Right renal cortex interstitium (tissue), 3 donors: ENCODE measurements at regions not wholly inside any gene's neighbourhood (a gene's known extent, or its start where the extent isn't known, plus 50 kb on each side); places are given as distances from the start of the nearest gene placed in this dataset.

Experiments used
- DNase-seq, 3 donors: peaks; one replicate each; pipeline ENCODE4 v3.0.0-alpha.2; 2013; ENCODE audit warnings: low read depth in 3 of 3, low spot score in 2 of 3

DNA sequence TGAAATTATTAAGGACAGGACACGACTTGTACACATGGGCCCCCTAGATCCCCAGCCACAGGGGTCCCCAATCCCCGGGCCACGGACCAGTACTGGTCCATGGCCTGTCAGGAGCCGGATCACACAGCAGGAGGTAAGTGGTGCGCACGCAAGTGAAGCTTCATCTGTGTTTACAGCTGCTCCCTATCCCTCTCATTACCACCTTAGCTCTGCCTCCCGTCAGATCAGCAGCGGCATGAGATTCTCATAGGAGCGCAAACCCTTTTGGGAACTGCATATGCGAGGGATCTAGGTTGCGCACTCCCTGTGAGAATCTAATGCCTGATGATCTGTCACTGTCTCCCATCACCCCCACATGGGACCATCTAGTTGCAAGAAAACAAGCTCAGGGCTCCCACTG, 137.8 kb upstream of the ZFHX3 start:
- no peak for DNase-seq

- no peak for DNase-seq
These were observed 135.7 kb upstream of the ZFHX3 start for GRCh38 chr16:73183611-73184092.

GRCh38 chr16:73179705-73180331, 131.9 kb upstream of the ZFHX3 start:
- DNase-seq: no peak

DNA sequence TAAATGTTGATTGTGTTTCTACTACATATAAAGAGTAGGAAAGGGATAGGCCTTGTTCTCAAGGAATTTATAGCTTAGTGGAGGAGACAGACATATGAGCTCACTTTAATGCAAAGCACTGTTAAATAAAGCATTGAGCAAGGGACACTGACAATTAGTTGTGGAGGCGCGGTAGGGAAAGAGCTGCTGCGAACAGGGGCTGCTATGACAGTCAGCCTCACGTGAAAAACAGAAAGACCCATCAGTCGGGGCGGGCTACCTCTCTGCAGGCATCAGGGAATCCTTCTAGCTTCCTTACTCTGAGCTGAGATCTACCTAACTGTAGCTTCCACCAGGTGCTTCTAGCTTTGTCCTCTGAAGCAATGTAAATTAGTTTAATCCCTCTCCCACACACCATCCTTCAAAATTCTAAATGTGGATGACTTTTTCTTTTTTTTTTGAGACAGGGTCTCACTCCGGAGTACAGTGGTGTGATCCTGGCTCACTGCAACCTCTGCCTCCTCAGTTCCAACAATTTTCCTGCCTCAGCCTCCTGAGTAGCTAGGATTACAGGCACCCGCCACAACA, 129.9 kb upstream of the ZFHX3 start:
- no peak for DNase-seq

GRCh38 chr16:73176577-73177013, 128.7 kb upstream of the ZFHX3 start:
- DNase-seq: no peak

DNA sequence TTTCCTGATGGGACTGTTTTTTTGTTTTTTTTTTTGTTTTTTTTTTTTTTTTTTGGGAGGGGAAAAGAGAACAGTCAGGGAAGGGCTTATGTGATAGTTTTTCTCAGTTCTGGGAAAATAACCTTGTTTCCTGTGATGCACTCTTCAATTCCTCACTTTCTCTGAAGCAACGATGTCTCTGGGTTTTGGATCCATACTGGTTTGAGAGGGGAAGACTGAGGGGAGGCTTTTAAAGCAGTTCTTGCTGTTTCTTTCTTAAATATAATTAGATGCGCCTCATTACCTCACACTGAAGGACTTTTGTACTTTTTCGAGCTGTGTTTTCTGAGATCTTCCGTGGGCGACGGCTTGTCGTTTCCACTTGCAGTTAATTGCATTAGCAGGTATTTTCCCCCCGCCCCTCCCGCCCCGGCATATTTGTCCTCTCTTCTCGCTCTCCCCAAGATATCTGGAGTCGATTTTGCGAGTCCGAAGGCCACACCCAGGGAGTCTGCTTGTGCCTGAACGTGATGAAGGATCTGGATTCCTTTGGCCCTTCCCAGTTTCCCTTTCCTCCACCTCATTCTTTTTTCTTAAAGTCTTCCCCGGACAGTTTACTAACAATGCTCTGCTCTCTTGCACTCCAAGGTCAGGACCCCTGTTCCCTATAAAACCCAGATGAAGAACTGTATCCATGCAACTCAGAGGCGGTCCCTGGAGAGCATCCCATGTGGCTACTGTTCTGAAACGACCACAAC, 125.2 kb upstream of the ZFHX3 start:
- no peak for DNase-seq

GRCh38 chr16:73172241-73172972, 124.5 kb upstream of the ZFHX3 start:
- DNase-seq: peak; percentile 74 to 80 (median 76)

- no peak for DNase-seq
These were observed 123.9 kb upstream of the ZFHX3 start for GRCh38 chr16:73171901-73172240.

DNA sequence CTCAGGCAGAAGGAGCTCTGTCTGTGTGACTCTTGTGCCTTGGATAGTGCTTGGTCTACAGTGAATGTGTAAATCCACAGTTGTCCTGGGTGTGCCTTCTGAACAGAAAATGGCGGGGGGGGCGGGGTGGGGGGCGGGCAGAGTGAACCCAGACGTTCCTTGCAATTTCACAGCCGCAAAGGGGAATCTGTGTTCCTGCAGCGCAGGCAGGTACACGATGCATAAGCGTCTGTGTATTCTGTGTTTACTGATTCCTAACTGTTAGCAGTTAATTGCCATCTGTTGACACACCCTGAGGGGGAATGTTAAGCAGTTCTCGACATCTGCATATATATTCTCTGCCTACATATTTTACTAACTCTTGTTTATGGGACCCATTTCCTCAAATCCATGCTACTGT, 123.5 kb upstream of the ZFHX3 start:
- DNase-seq: no peak

GRCh38 chr16:73170612-73171038, 122.7 kb upstream of the ZFHX3 start:
- DNase-seq: no peak

DNA sequence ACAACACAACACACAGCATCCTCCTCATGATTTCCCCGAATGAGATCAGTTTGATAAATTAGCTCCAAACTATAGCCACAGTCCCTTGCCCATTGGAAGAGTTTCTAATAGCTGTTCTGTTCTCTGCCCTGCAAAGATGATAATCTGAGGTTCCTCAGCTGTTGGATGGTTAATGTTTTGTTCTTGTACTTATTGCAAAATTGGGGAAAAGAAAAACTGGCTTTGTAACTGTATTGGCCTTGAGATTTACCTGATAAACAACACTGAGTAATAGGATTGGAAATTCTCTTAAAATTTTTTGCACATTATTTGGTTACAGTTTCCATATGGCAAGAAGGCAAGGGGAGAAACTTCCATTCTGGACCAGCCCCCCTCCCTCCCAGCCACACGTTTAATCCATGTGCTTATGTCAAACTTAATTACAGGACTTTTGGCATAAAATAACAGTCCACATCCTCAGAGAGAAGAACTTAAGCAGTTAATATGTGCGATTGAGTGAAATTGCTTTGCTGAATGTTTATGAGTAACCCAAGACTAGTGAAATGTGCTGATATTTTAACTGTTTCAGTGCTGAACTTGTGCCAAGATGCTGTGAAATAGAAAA, 119.1 kb upstream of the ZFHX3 start:
- no peak for DNase-seq

GRCh38 chr16:73166441-73166851, 118.5 kb upstream of the ZFHX3 start:
- no peak for DNase-seq

GRCh38 chr16:73163238-73163815, 115.4 kb upstream of the ZFHX3 start:
- no peak for DNase-seq

- DNase-seq: no peak
These were observed 114.0 kb upstream of the ZFHX3 start for GRCh38 chr16:73161977-73162376.

DNA sequence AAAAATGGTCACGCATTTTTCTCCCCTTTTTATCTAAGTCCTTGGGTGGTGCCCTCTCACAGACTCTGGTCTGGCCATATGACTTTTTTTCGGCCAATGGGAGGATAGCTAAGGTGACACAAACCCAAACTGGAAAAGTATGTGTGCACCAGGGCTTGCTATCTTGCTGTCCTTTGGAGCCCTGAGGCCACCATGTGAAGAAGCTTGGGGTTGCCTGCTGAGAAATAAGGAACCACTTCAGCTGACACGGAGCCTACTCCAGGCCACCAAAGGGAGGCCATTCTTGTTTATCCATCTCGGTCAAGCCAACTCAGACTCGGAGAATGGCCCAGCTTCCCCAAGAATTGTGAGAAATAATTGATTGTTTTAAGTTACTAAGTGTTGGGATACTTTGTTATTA, 111.4 kb upstream of the ZFHX3 start:
- no peak for DNase-seq

GRCh38 chr16:73157861-73158260, 109.9 kb upstream of the ZFHX3 start:
- DNase-seq: no peak

- DNase-seq: no peak
These were observed 106.3 kb upstream of the ZFHX3 start for GRCh38 chr16:73154063-73154870.

DNA sequence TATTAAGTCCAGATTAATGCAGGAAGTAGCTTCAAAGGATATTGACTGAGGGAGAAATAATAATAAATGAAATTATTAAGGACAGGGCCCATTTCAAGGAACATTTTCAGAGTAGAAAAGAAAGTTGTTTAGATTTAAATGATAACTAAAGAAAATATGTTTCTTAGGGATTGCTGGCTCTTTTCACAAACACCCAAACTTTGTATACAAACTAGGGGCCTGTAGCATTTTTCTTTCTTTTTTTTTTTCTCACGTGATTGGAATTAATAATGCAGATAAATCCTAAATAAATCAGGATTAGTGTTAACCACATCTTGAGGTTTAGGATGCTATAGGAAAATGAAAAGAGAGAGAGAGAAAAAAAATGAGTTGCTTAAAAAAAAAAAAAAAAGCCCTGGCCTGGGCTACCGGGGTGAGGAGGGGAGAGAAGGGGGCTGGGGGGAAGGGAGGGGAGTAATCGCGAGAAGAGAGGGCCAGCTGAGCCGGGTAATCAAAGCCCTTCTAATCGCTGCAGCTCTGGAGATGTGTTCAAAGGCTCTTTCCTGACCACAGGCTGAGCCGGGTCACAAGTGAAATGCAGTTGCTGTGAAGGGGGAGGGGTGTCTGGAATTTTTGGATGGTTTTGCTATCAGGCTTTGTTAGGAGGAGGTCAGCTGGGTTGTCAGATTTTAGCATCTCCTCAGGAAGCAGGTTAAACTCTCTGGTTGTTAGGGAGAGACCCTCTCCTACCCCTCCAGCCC, 104.6 kb upstream of the ZFHX3 start:
- no peak for DNase-seq

DNA sequence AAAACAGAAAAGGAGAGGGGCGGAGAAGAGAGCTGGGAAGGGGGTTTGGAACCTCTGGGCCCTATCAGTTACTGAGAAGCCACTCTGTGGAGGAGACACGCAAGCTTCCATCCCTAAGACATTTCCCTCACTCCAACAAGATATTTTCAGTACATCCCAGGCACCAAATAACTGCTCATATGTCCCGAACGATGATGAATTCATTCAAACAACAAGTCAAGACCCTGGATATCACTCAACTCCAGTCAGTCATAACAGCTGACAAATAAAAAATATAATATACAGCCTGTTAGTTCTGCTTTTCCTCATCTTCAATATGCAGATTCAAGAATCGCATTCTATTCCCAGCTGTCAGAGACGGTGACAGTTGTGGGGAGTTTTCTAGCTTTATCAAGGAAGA, 104.0 kb upstream of the ZFHX3 start:
- DNase-seq: no peak
